DOHH2 (cell line): ENCODE measurements at regions not wholly inside any gene's neighbourhood (a gene's known extent, or its start where the extent isn't known, plus 50 kb on each side); places are given as distances from the start of the nearest gene placed in this dataset.

Source experiments
- CTCF ChIP-seq: fragments of 200-600 bp; sonication (generic); IDR thresholded peaks from one replicate; pipeline ENCODE4 v1.5.1; 2014; ENCODE audit warnings: antibody characterized with exemption, mild to moderate bottlenecking, low read depth, low read length; ENCODE audit not compliant: poor library complexity, severe bottlenecking
- EZH2phosphoT487 ChIP-seq: fragments of 200-600 bp; sonication (generic); IDR thresholded peaks from 2 replicates; pipeline ENCODE4 v1.6.1; 2017; ENCODE audit warnings: borderline replicate concordance, mild to moderate bottlenecking, antibody characterized with exemption, low read length, moderate library complexity, mixed read lengths

- TF ChIP-seq CTCF (no peak), EZH2phosphoT487 (no peak)
Measured at GRCh38 chr2:16725549-16725948, 59.9 kb upstream of the CYRIA start.
